ENCODE measurements at regions not wholly inside any gene's neighbourhood (a gene's known extent, or its start where the extent isn't known, plus 50 kb on each side); places are given as distances from the start of the nearest gene placed in this dataset.

GRCh38 chr17:17398943-17399926 lies 77.6 kb upstream of the MED9 start (continued):
- no peak for TF ChIP-seq RORB (CRISPR knock-in tag; IDR thresholded peaks at IDR 0.05)
- no peak for TF ChIP-seq FOXP1 (CRISPR knock-in tag; IDR thresholded peaks at IDR 0.05; ENCODE audit: borderline replicate concordance)

- ChIA-PET POLR2A (no interaction called here), CTCF (interaction anchor here (1.3 kb wide), 1 partner anchor 12 kb away, joined by 6 read pairs; no protein-coding TSS in a partner anchor)
- H3K4me3 Mint-ChIP-seq, result no peak overlapping the region
- no peaks in the 10 kb centered on the region for H3K36me3 Mint-ChIP-seq
- H3K9me3 Mint-ChIP-seq, result peaks cover 11% of the 10 kb centered on the region
- H3K27me3 Mint-ChIP-seq (ENCODE audit: low read depth), result no peaks in the 10 kb centered on the region; the same call in 1 of the 2 replicates
- TF ChIP-seq E2F5 (CRISPR knock-in tag; IDR thresholded peaks at IDR 0.05) (no peak), KAT7 (CRISPR knock-in tag; IDR thresholded peaks at IDR 0.05; ENCODE audit: borderline replicate concordance) (no peak), ZNF281 (CRISPR knock-in tag; IDR thresholded peaks at IDR 0.05) (no peak), ATF3 (CRISPR knock-in tag; conservative IDR thresholded peaks at IDR 0.05) (no peak), TP53 (CRISPR knock-in tag; IDR thresholded peaks at IDR 0.05) (no peak), AR (CRISPR knock-in tag; IDR thresholded peaks at IDR 0.05) (no peak), TCF7 (CRISPR knock-in tag; IDR thresholded peaks at IDR 0.05; ENCODE audit: low read depth) (no peak), ZNF425 (CRISPR knock-in tag; conservative IDR thresholded peaks at IDR 0.05) (no peak), GABPB1 (CRISPR knock-in tag; IDR thresholded peaks at IDR 0.05) (no peak), RORB (CRISPR knock-in tag; IDR thresholded peaks at IDR 0.05) (no peak), ARID4B (CRISPR knock-in tag; IDR thresholded peaks at IDR 0.05; ENCODE audit: borderline replicate concordance) (no peak), IRF2 (CRISPR knock-in tag; IDR thresholded peaks at IDR 0.05; ENCODE audit: borderline replicate concordance, low read depth) (no peak), ZBTB43 (CRISPR knock-in tag; IDR thresholded peaks at IDR 0.05) (no peak), CBFB (CRISPR knock-in tag; IDR thresholded peaks at IDR 0.05; ENCODE audit: low read depth) (no peak), CREM (CRISPR knock-in tag; IDR thresholded peaks at IDR 0.05) (no peak)
- no peak overlapping the region for H3K27ac Mint-ChIP-seq
- DNase-seq (ENCODE audit: low spot score) (no peak), ATAC-seq (no peak)
- H3K4me1 Mint-ChIP-seq, result peaks cover 16% of the 10 kb centered on the region
These were observed 76.7 kb upstream of the MED9 start for GRCh38 chr17:17400070-17400469.

Data from WTC11 (cell line).